ENCODE measurements at regions not wholly inside any gene's neighbourhood (a gene's known extent, or its start where the extent isn't known, plus 50 kb on each side); places are given as distances from the start of the nearest gene placed in this dataset.

- no peak for DNase-seq (ENCODE audit: low spot score)
Observed at GRCh38 chr11:69580529-69580928, 60.4 kb upstream of the CCND1 start.

GRCh38 chr11:69582756-69583467 lies 58.0 kb upstream of the CCND1 start:
- in situ Hi-C loops (cut with HindIII; ENCODE audit: extremely low pct_ligation_motif_present, low pct_unique_long_range_greater_than_20kb) (no loop called here), intact Hi-C loops (cut with micrococcal nuclease; ENCODE audit: unreplicated experiment) (no loop called here)
- 34% methylated on average over 5 of the region's 5 CpGs for WGBS (ENCODE audit: low lambda C conversion rate)
- H3K27me3 ChIP-seq (ENCODE audit: control insufficient read depth in 1 of 2, insufficient read depth in 2 of 2, low read length in 2 of 2), result peaks cover 0 to 16% of the 10 kb centered on the region in 2 experiments; a peak in 2 of 5 replicates
- ChIA-PET POLR2A (no interaction called here), CTCF (ENCODE audit: low intra/inter-chr PET ratio, low total read pairs) (no interaction called here)
- H3K9me3 ChIP-seq (ENCODE audit: low read length), result no peaks in the 10 kb centered on the region
- no peaks in the 10 kb centered on the region for H4K20me1 ChIP-seq (ENCODE audit: insufficient read depth, low read length)
- no peak overlapping the region for H3K9ac ChIP-seq (ENCODE audit: insufficient read depth, low read depth, low read length)
- no peaks in the 10 kb centered on the region for H3K4me1 ChIP-seq (ENCODE audit: insufficient read depth, low read length)
- no peak overlapping the region for H3K4me3 ChIP-seq (replicated peaks in 1 of 3; ENCODE audit: insufficient read depth in 1 of 3, low read depth in 2 of 3, low read length in 3 of 3)
- no peak overlapping the region for H3K4me2 ChIP-seq (ENCODE audit: low read depth, low read length)
- no TSS peak for BruUV-seq (replicated peaks)
- no peak for FAIRE-seq
- H3K27ac ChIP-seq (ENCODE audit: extremely low read length, insufficient read depth, low read length), result no peak overlapping the region
- no peaks in the 10 kb centered on the region for H3K79me2 ChIP-seq (ENCODE audit: insufficient read depth, low read length)
- no peak for DNase-seq (ENCODE audit: low spot score)
- H2AFZ ChIP-seq (ENCODE audit: low read length), result no peak overlapping the region
- ATAC-seq, result no peak
- no peaks in the 10 kb centered on the region for H3K36me3 ChIP-seq (replicated peaks in 1 of 2; ENCODE audit: control insufficient read depth in 1 of 2, insufficient read depth in 2 of 2, low read length in 2 of 2)
- TF ChIP-seq JUND (CRISPR knock-in tag; IDR thresholded peaks at IDR 0.05) (no peak), CSRNP2 (CRISPR knock-in tag; conservative IDR thresholded peaks at IDR 0.05; ENCODE audit: low read depth) (no peak), PCBP1 (IDR thresholded peaks at IDR 0.05; ENCODE audit: borderline replicate concordance, low read depth, low read length) (no peak), NR2F1 (CRISPR knock-in tag; IDR thresholded peaks at IDR 0.05) (no peak), SPEN (CRISPR knock-in tag; IDR thresholded peaks at IDR 0.05; ENCODE audit: low read depth) (no peak), ZBTB34 (CRISPR knock-in tag; IDR thresholded peaks at IDR 0.05) (no peak), SNAPC2 (CRISPR knock-in tag; IDR thresholded peaks at IDR 0.05) (no peak)

More at GRCh38 chr11:69580529-69580928, 60.4 kb upstream of the CCND1 start:
- in situ Hi-C loops (cut with HindIII; ENCODE audit: extremely low pct_ligation_motif_present, low pct_unique_long_range_greater_than_20kb), result no loop called here
- H3K9ac ChIP-seq (ENCODE audit: insufficient read depth, low read depth, low read length), result no peak overlapping the region
- no peak for TF ChIP-seq PITX1 (CRISPR knock-in tag; IDR thresholded peaks at IDR 0.05)
- TF ChIP-seq TOE1 (CRISPR knock-in tag; IDR thresholded peaks at IDR 0.05), result no peak
- TF ChIP-seq MNT (IDR thresholded peaks at IDR 0.05), result peak; percentile 97
- no TSS peak for BruUV-seq (replicated peaks)
- intact Hi-C loops (cut with micrococcal nuclease; ENCODE audit: unreplicated experiment), result no loop called here
- H3K4me3 ChIP-seq (replicated peaks in 1 of 3; ENCODE audit: insufficient read depth in 1 of 3, low read depth in 2 of 3, low read length in 3 of 3), result no peak overlapping the region
- WGBS (ENCODE audit: low lambda C conversion rate), result 10% methylated on average over 2 of the region's 4 CpGs
- peaks cover 12% of the 10 kb centered on the region for H3K4me1 ChIP-seq (ENCODE audit: insufficient read depth, low read length)
- no peak overlapping the region for H3K27ac ChIP-seq (ENCODE audit: extremely low read length, insufficient read depth, low read length)
- H3K9me3 ChIP-seq (ENCODE audit: low read length), result no peaks in the 10 kb centered on the region
- H4K20me1 ChIP-seq (ENCODE audit: insufficient read depth, low read length), result no peaks in the 10 kb centered on the region
- ATAC-seq (no peak), FAIRE-seq (no peak)
- peaks cover 6 to 22% of the 10 kb centered on the region in 2 experiments; a peak in 4 of 5 replicates for H3K27me3 ChIP-seq (ENCODE audit: control insufficient read depth in 1 of 2, insufficient read depth in 2 of 2, low read length in 2 of 2)
- H2AFZ ChIP-seq (ENCODE audit: low read length), result no peak overlapping the region
- ChIA-PET POLR2A (no interaction called here), CTCF (ENCODE audit: low intra/inter-chr PET ratio, low total read pairs) (no interaction called here)
- H3K79me2 ChIP-seq (ENCODE audit: insufficient read depth, low read length), result no peaks in the 10 kb centered on the region
- H3K36me3 ChIP-seq (replicated peaks in 1 of 2; ENCODE audit: control insufficient read depth in 1 of 2, insufficient read depth in 2 of 2, low read length in 2 of 2), result no peaks in the 10 kb centered on the region
- no peak overlapping the region for H3K4me2 ChIP-seq (ENCODE audit: low read depth, low read length)
